ENCODE measurements at regions not wholly inside any gene's neighbourhood (a gene's known extent, or its start where the extent isn't known, plus 50 kb on each side); places are given as distances from the start of the nearest gene placed in this dataset.

DNA sequence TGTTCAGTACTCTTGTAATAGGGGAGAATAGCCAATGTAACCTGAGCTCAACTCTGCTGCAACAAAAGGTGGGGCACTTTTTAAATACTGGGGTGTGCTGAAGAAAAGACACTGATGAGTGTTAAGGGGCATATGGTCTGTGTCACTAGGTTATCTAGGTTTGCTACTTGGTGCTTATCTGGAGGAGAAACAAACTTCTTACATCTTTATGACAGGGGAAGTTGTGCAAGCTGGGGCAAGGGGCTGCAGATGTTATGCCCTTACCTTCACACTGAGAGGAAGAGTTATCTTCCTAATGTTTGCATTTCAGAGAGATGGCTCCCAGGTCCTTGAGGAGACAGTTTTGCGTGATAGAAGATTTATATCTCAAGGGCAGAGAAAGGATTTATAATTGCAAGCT lies 90.9 kb upstream of the PKP2 start:
- Mint-ChIP-seq H3K4me3 (ENCODE audit: unreplicated experiment) (no peak overlapping the region), H3K36me3 (ENCODE audit: low read depth, unreplicated experiment) (no peaks in the 10 kb centered on the region), H3K27me3 (ENCODE audit: unreplicated experiment) (peaks cover 5% of the 10 kb centered on the region), H3K9me3 (ENCODE audit: unreplicated experiment) (no peaks in the 10 kb centered on the region), H3K4me1 (ENCODE audit: unreplicated experiment) (peaks cover 32% of the 10 kb centered on the region), H3K27ac (ENCODE audit: unreplicated experiment) (no peak overlapping the region)
- DNase-seq (ENCODE audit: low spot score): no peak
- TF ChIP-seq, protein P1, sequence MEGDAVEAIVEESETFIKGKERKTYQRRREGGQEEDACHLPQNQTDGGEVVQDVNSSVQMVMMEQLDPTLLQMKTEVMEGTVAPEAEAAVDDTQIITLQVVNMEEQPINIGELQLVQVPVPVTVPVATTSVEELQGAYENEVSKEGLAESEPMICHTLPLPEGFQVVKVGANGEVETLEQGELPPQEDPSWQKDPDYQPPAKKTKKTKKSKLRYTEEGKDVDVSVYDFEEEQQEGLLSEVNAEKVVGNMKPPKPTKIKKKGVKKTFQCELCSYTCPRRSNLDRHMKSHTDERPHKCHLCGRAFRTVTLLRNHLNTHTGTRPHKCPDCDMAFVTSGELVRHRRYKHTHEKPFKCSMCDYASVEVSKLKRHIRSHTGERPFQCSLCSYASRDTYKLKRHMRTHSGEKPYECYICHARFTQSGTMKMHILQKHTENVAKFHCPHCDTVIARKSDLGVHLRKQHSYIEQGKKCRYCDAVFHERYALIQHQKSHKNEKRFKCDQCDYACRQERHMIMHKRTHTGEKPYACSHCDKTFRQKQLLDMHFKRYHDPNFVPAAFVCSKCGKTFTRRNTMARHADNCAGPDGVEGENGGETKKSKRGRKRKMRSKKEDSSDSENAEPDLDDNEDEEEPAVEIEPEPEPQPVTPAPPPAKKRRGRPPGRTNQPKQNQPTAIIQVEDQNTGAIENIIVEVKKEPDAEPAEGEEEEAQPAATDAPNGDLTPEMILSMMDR (IDR thresholded peaks at IDR 0.05; ENCODE audit: unreplicated experiment): no peak

DNA sequence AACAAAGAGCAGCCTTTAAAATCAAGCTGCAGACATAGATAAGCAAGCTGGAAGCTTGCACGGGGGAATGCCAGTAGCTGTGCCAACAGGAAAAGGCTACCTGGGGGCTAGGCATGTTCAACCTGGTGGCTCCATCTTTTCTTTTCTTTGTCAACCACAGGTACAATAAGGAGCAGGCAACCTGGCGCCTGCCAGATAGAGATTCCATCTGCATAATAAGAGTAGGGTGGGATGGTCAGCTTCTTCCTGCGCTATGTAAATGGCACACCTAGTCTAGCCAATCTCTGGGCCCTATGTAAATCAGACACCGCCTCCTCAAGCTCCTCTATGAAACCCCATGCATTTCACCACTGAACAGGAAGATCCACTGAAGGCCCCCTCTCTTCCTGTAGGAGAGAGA lies 87.4 kb upstream of the PKP2 start:
- TF ChIP-seq, protein P1 (IDR thresholded peaks at IDR 0.05; ENCODE audit: unreplicated experiment): no peak
- H3K4me3 Mint-ChIP-seq (ENCODE audit: unreplicated experiment): no peak overlapping the region
- DNase-seq (ENCODE audit: low spot score): no peak
- peaks cover 15% of the 10 kb centered on the region for H3K4me1 Mint-ChIP-seq (ENCODE audit: unreplicated experiment)
- H3K9me3 Mint-ChIP-seq (ENCODE audit: unreplicated experiment): no peaks in the 10 kb centered on the region
- peaks cover 5% of the 10 kb centered on the region for H3K27me3 Mint-ChIP-seq (ENCODE audit: unreplicated experiment)
- H3K36me3 Mint-ChIP-seq (ENCODE audit: low read depth, unreplicated experiment): no peaks in the 10 kb centered on the region
- no peak overlapping the region for H3K27ac Mint-ChIP-seq (ENCODE audit: unreplicated experiment)

DNA sequence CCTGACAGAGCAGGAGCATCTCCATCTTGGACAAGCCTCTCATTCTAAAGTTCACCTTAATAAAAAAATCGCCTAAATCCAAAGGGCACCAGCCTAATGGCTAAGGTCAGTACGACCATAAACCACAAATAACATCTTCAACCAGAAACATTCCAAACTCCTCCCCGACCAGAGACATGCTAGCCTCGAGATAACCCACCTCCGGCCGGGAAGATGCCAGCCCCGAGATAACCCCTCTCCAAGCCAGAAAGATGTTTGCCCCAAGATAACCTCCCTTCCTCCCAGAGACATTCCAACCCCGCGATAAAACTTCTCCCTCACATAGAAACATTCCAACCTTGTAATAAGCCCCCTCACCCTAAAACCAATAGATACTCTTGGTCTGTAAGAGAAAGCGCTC lies 86.8 kb upstream of the PKP2 start:
- peaks cover 14% of the 10 kb centered on the region for H3K4me1 Mint-ChIP-seq (ENCODE audit: unreplicated experiment)
- no peak for DNase-seq (ENCODE audit: low spot score)
- no peaks in the 10 kb centered on the region for H3K9me3 Mint-ChIP-seq (ENCODE audit: unreplicated experiment)

DNA sequence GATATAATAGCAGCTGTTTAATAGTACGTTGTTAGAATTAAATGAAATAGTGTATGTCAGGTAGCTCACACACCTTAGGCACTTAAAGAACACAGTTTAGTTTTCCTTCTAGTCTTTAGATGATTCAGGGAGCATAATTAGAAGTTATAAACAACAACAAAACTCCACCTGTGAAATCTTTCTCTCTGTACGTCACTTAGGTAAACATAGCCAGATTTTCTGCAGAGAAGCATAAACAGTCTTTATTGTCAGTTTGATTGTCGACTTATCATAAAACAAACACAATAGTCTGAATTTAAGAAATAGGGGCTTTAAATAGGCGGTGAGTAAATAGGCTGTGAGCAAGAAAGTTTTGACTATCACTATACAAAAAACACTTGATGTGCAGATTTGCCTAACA lies 84.6 kb upstream of the PKP2 start:
- Mint-ChIP-seq H3K9me3 (ENCODE audit: unreplicated experiment) (no peaks in the 10 kb centered on the region), H3K27me3 (ENCODE audit: unreplicated experiment) (no peaks in the 10 kb centered on the region), H3K36me3 (ENCODE audit: low read depth, unreplicated experiment) (no peaks in the 10 kb centered on the region), H3K4me3 (ENCODE audit: unreplicated experiment) (no peak overlapping the region), H3K27ac (ENCODE audit: unreplicated experiment) (no peak overlapping the region), H3K4me1 (ENCODE audit: unreplicated experiment) (peaks cover 18% of the 10 kb centered on the region)
- DNase-seq (ENCODE audit: low spot score): no peak
- TF ChIP-seq, protein P1 (IDR thresholded peaks at IDR 0.05; ENCODE audit: unreplicated experiment): no peak

More for the DNA sequence above, 86.8 kb upstream of the PKP2 start:
- Mint-ChIP-seq H3K36me3 (ENCODE audit: low read depth, unreplicated experiment) (no peaks in the 10 kb centered on the region), H3K4me3 (ENCODE audit: unreplicated experiment) (no peak overlapping the region), H3K27me3 (ENCODE audit: unreplicated experiment) (peaks cover 5% of the 10 kb centered on the region), H3K27ac (ENCODE audit: unreplicated experiment) (no peak overlapping the region)
- TF ChIP-seq, protein P1 (IDR thresholded peaks at IDR 0.05; ENCODE audit: unreplicated experiment): no peak

DNA sequence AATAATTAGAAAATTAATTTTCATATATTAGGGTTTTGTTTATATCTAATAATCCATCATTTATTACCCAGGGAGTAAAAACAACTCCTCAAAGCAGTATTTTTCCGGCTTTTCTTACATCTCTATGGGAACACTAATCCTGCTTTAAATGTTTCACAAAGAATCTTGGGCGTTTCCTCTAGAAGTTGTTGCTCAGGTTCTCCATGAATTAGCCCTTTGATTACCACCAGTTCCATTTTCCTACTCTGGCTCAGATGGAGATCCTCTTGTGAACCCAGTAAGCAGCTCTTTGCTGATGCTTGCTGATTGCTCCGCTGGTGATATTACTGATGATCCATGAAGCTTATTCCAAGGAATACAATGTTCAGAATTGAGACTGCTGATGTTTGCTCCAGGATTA lies 78.5 kb upstream of the PKP2 start:
- no peak for DNase-seq (ENCODE audit: low spot score)
- Mint-ChIP-seq H3K4me1 (ENCODE audit: unreplicated experiment) (peaks cover 4% of the 10 kb centered on the region), H3K4me3 (ENCODE audit: unreplicated experiment) (no peak overlapping the region), H3K27me3 (ENCODE audit: unreplicated experiment) (no peaks in the 10 kb centered on the region), H3K9me3 (ENCODE audit: unreplicated experiment) (no peaks in the 10 kb centered on the region), H3K36me3 (ENCODE audit: low read depth, unreplicated experiment) (no peaks in the 10 kb centered on the region), H3K27ac (ENCODE audit: unreplicated experiment) (no peak overlapping the region)
- TF ChIP-seq, protein P1 (IDR thresholded peaks at IDR 0.05; ENCODE audit: unreplicated experiment): no peak
